ENCODE measurements at regions not wholly inside any gene's neighbourhood (a gene's known extent, or its start where the extent isn't known, plus 50 kb on each side); places are given as distances from the start of the nearest gene placed in this dataset.

GRCh38 chrX:131617182-131617581 is 73.3 kb downstream of the OR13H1 start:
- intact Hi-C loops (cut with DNase I) = no loop called here
- no peaks in the 10 kb centered on the region for H3K36me3 ChIP-seq
- TF ChIP-seq POLR2AphosphoS5 (IDR thresholded peaks at IDR 0.05) = no peak
- TF ChIP-seq EP300 (IDR thresholded peaks at IDR 0.05) = no peak
- no peak for TF ChIP-seq POLR2A (IDR thresholded peaks at IDR 0.05; ENCODE audit: low read depth)
- TF ChIP-seq CTCF (IDR thresholded peaks at IDR 0.05) = no peak
- peaks cover 0 to 4% (median 0%) of the 10 kb centered on the region in 4 donors for H3K27me3 ChIP-seq
- no peak overlapping the region for H3K27ac ChIP-seq (replicated peaks in 1 of 4)
- H3K4me3 ChIP-seq = no peak overlapping the region
- whole genome bisulfite sequencing = 30% methylated on average over 3 of the region's 3 CpGs
- DNase-seq (ENCODE audit: extremely low spot score) = no peak
- H3K9me3 ChIP-seq = no peaks in the 10 kb centered on the region
- no peaks in the 10 kb centered on the region for H3K4me1 ChIP-seq

- no peaks in the 10 kb centered on the region for H3K9me3 ChIP-seq
Observed at GRCh38 chrX:131621650-131622049, 77.8 kb downstream of the OR13H1 start.

GRCh38 chrX:131626681-131627296 is 82.9 kb downstream of the OR13H1 start:
- TF ChIP-seq EP300 (IDR thresholded peaks at IDR 0.05) = no peak
- TF ChIP-seq POLR2AphosphoS5 (IDR thresholded peaks at IDR 0.05) = no peak
- TF ChIP-seq POLR2A (IDR thresholded peaks at IDR 0.05; ENCODE audit: low read depth) = no peak
- TF ChIP-seq CTCF (IDR thresholded peaks at IDR 0.05) = no peak
- Histone ChIP-seq H3K4me3 (no peak overlapping the region), H3K27me3 (peaks cover 0 to 7% (median 0%) of the 10 kb centered on the region in 4 donors), H3K4me1 (no peaks in the 10 kb centered on the region), H3K9me3 (no peaks in the 10 kb centered on the region), H3K27ac (replicated peaks in 1 of 4) (no peak overlapping the region), H3K36me3 (no peaks in the 10 kb centered on the region)
- intact Hi-C loops (cut with DNase I) = no loop called here
- no peak for DNase-seq (ENCODE audit: extremely low spot score)
- 34% methylated on average over 3 of the region's 3 CpGs for WGBS

More at GRCh38 chrX:131621650-131622049, 77.8 kb downstream of the OR13H1 start:
- Histone ChIP-seq H3K27me3 (peaks cover 0 to 4% (median 0%) of the 10 kb centered on the region in 4 donors), H3K4me3 (no peak overlapping the region), H3K27ac (replicated peaks in 1 of 4) (no peak overlapping the region), H3K4me1 (no peaks in the 10 kb centered on the region), H3K36me3 (no peaks in the 10 kb centered on the region)
- 0% methylated on average over 1 of the region's 1 CpG for WGBS
- intact Hi-C loops (cut with DNase I) = no loop called here
- DNase-seq (ENCODE audit: extremely low spot score) = no peak
- TF ChIP-seq POLR2AphosphoS5 (IDR thresholded peaks at IDR 0.05) = no peak
- no peak for TF ChIP-seq POLR2A (IDR thresholded peaks at IDR 0.05; ENCODE audit: low read depth)
- TF ChIP-seq CTCF (IDR thresholded peaks at IDR 0.05) = no peak
- no peak for TF ChIP-seq EP300 (IDR thresholded peaks at IDR 0.05)

- H3K36me3 ChIP-seq = no peaks in the 10 kb centered on the region
- no peaks in the 10 kb centered on the region for H3K4me1 ChIP-seq
- WGBS = 82% methylated on average over 8 of the region's 8 CpGs
- intact Hi-C loops (cut with DNase I) = loop anchor here (10.0 kb wide), 1 partner anchor 656 kb away; no protein-coding TSS in a partner anchor
- H3K27ac ChIP-seq (replicated peaks in 1 of 4) = no peak overlapping the region
- DNase-seq (ENCODE audit: extremely low spot score) = no peak
- H3K27me3 ChIP-seq = peaks cover 0 to 14% (median 0%) of the 10 kb centered on the region in 4 donors
- H3K9me3 ChIP-seq = no peaks in the 10 kb centered on the region
- no peak overlapping the region for H3K4me3 ChIP-seq
- TF ChIP-seq POLR2A (IDR thresholded peaks at IDR 0.05; ENCODE audit: low read depth) (no peak), POLR2AphosphoS5 (IDR thresholded peaks at IDR 0.05) (no peak), EP300 (IDR thresholded peaks at IDR 0.05) (no peak), CTCF (IDR thresholded peaks at IDR 0.05) (no peak)
Observed at GRCh38 chrX:131630534-131630933, 86.7 kb downstream of the OR13H1 start.
